Upper lobe of left lung (tissue), 4 donors: ENCODE measurements at regions not wholly inside any gene's neighbourhood (a gene's known extent, or its start where the extent isn't known, plus 50 kb on each side); places are given as distances from the start of the nearest gene placed in this dataset.

Experiments
- EP300 ChIP-seq, 4 donors: sonication (generic); formaldehyde crosslinking; IDR thresholded peaks; one replicate each; pipeline ENCODE4 v1.5.1; 2017; ENCODE audit warnings: antibody characterized with exemption in 4 of 4, control low read depth in 2 of 4
- POLR2A ChIP-seq, 4 donors: fragments of 450-650 bp; IDR thresholded peaks; one replicate each; pipeline ENCODE4 v1.5.1; 2016 to 2017; ENCODE audit warnings: antibody characterized with exemption in 4 of 4, mild to moderate bottlenecking in 2 of 4
- POLR2AphosphoS5 ChIP-seq, 2 donors: sonication (generic); formaldehyde crosslinking; IDR thresholded peaks; one replicate each; pipeline ENCODE4 v1.5.1; 2017; ENCODE audit warnings: antibody characterized with exemption in 2 of 2
- TF ChIP-seq, protein P1 (sequence below), 6 experiments: fragments of 450-650 bp in 4 of 6; fragments of 200-600 bp in 2 of 6; sonication (generic) in 2 of 6; IDR thresholded peaks; one replicate each; pipeline ENCODE4 v1.5.1; 2016 to 2019; ENCODE audit warnings: antibody characterized with exemption in 6 of 6

- TF ChIP-seq, protein P1, sequence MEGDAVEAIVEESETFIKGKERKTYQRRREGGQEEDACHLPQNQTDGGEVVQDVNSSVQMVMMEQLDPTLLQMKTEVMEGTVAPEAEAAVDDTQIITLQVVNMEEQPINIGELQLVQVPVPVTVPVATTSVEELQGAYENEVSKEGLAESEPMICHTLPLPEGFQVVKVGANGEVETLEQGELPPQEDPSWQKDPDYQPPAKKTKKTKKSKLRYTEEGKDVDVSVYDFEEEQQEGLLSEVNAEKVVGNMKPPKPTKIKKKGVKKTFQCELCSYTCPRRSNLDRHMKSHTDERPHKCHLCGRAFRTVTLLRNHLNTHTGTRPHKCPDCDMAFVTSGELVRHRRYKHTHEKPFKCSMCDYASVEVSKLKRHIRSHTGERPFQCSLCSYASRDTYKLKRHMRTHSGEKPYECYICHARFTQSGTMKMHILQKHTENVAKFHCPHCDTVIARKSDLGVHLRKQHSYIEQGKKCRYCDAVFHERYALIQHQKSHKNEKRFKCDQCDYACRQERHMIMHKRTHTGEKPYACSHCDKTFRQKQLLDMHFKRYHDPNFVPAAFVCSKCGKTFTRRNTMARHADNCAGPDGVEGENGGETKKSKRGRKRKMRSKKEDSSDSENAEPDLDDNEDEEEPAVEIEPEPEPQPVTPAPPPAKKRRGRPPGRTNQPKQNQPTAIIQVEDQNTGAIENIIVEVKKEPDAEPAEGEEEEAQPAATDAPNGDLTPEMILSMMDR (IDR thresholded peaks at IDR 0.05), result no peak
- no peak for TF ChIP-seq POLR2AphosphoS5 (IDR thresholded peaks at IDR 0.05)
- TF ChIP-seq POLR2A (IDR thresholded peaks at IDR 0.05), result no peak
- TF ChIP-seq EP300 (IDR thresholded peaks at IDR 0.05), result no peak
Measured at GRCh38 chr2:66822186-66822585, 387.3 kb downstream of the MEIS1 start.
